K562 (cell line): ENCODE measurements at regions not wholly inside any gene's neighbourhood (a gene's known extent, or its start where the extent isn't known, plus 50 kb on each side); places are given as distances from the start of the nearest gene placed in this dataset.

Experiments
- HDAC6 ChIP-seq: IDR thresholded peaks from 2 replicates; pipeline ENCODE4 v1.6.1; 2012; ENCODE audit warnings: low read depth, mild to moderate bottlenecking, control low read depth, inconsistent platforms, low read length, moderate library complexity
- PHF20 ChIP-seq: fragments of 450-650 bp; IDR thresholded peaks from 2 replicates; pipeline ENCODE4 v1.6.1; 2018; ENCODE audit not compliant: partially characterized antibody
- SETDB1 ChIP-seq: IDR thresholded peaks from one replicate; pipeline ENCODE4 v1.6.1; 2012; ENCODE audit warnings: low read length, control low read depth, inconsistent platforms
- ZNF24 ChIP-seq: fragments of 450-650 bp; IDR thresholded peaks from 2 replicates; pipeline ENCODE4 v1.6.1; 2016
- ZNF274 ChIP-seq: IDR thresholded peaks from 2 replicates; pipeline ENCODE4 v1.6.1; 2011; ENCODE audit warnings: low read depth, mild to moderate bottlenecking, low read length, moderate library complexity, borderline replicate concordance

DNA sequence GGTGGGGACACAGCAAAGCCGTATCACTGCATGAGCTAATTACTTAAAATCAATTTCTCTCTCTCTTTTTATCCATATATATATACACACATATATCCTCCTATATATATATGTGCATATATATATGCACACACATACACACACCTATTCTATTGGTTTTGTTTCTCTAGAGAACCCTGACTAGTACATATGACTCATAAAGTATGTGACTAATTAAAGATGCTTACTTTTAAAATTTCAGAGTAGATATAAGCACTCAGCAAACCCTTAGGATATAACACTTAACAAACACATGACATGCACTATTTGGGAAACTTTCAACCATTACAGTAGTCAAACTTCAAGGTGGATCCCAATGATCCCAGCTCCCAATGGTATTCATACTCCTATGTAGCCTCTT, 732.6 kb downstream of the ROBO2 start:
- TF ChIP-seq SETDB1 (no peak), ZNF274 (no peak), ZNF24 (no peak), PHF20 (no peak), HDAC6 (no peak)
